ENCODE measurements at regions not wholly inside any gene's neighbourhood (a gene's known extent, or its start where the extent isn't known, plus 50 kb on each side); places are given as distances from the start of the nearest gene placed in this dataset.

GRCh38 chrX:49773993-49774392 lies 55.1 kb upstream of the PAGE4 start:
- TF ChIP-seq NRF1 (IDR thresholded peaks at IDR 0.05; ENCODE audit: low read depth, low read length) (no peak), SIN3A (conservative IDR thresholded peaks at IDR 0.05 in 1 of 2, IDR thresholded peaks at IDR 0.05 in 1 of 2; ENCODE audit: low read depth in 1 of 2, low read length in 2 of 2) (no peak), YY1 (IDR thresholded peaks at IDR 0.05; ENCODE audit: low read depth, low read length) (no peak), HDAC2 (IDR thresholded peaks at IDR 0.05; ENCODE audit: borderline replicate concordance in 1 of 2, low read depth in 2 of 2, low read length in 2 of 2) (no peak), SP1 (IDR thresholded peaks at IDR 0.05; ENCODE audit: low read depth, low read length) (no peak), FOSL1 (IDR thresholded peaks at IDR 0.05; ENCODE audit: insufficient read depth, low read depth, low read length) (no peak)
- no peaks in the 10 kb centered on the region for H3K27me3 ChIP-seq (replicated peaks in 1 of 4; ENCODE audit: control insufficient read depth in 3 of 4, extremely low read depth in 1 of 4, insufficient read depth in 3 of 4, low read length in 3 of 4)

More at GRCh38 chrX:49773993-49774392, 55.1 kb upstream of the PAGE4 start:
- no peak overlapping the region for H2BK20ac ChIP-seq (ENCODE audit: low read length)
- no peak overlapping the region for H2BK5ac ChIP-seq (ENCODE audit: low read depth, low read length)
- no peak overlapping the region for H2BK12ac ChIP-seq (ENCODE audit: low read depth, low read length)
- no peaks in the 10 kb centered on the region for H3K79me1 ChIP-seq (ENCODE audit: low read depth, low read length)
- no peak overlapping the region for H3K23ac ChIP-seq (ENCODE audit: insufficient read length)
- no peak overlapping the region for H2AFZ ChIP-seq (ENCODE audit: low read length)
- H4K8ac ChIP-seq (ENCODE audit: extremely low read depth, insufficient read depth, low read length) = no peak overlapping the region
- no peak overlapping the region for H4K5ac ChIP-seq (ENCODE audit: insufficient read length, low read depth, low read length)
- WGBS, 2 experiments (ENCODE audit: extremely low coverage in 1 of 2, insufficient coverage in 1 of 2, insufficient read length in 1 of 2, insufficient replicate concordance in 2 of 2, low coverage in 1 of 2, low lambda C conversion rate in 2 of 2, missing lambda C conversion rate in 1 of 2) = 100% methylated on average over 2 of the region's 2 CpGs; no CpG with 5 or more reads in 1 of the 2 experiments
- no peak overlapping the region for H3K4me3 ChIP-seq (ENCODE audit: extremely low read depth in 1 of 4, insufficient read depth in 2 of 4, low read depth in 3 of 4, low read length in 4 of 4)
- no peak overlapping the region for H3K9ac ChIP-seq (replicated peaks in 1 of 4; ENCODE audit: extremely low read depth in 1 of 4, low read depth in 3 of 4, low read length in 3 of 4)
- ChIA-PET CTCF (ENCODE audit: partially characterized antibody) (interaction anchor here (2.2 kb wide), 1 partner anchor 12 kb away, joined by 5 read pairs; no protein-coding TSS in a partner anchor), POLR2A (ENCODE audit: partially characterized antibody) (no interaction called here)
- H3K23me2 ChIP-seq (ENCODE audit: low read depth, low read length) = no peaks in the 10 kb centered on the region
- H3K4ac ChIP-seq (replicated peaks; ENCODE audit: insufficient read length, low read depth, low read length) = no peak overlapping the region
- H4K20me1 ChIP-seq (replicated peaks in 1 of 2; ENCODE audit: control insufficient read depth in 1 of 2, insufficient read depth in 2 of 2, low read length in 2 of 2) = no peaks in the 10 kb centered on the region
- H3K36me3 ChIP-seq (ENCODE audit: control insufficient read depth in 2 of 4, insufficient read depth in 4 of 4, low read length in 3 of 4) = no peaks in the 10 kb centered on the region
- FAIRE-seq (no peak), DNase-seq (ENCODE audit: low read depth in 1 of 2, low spot score in 2 of 2) (no peak)
- no peak overlapping the region for H3K14ac ChIP-seq (ENCODE audit: insufficient read length)
- H2BK15ac ChIP-seq (ENCODE audit: low read length) = no peak overlapping the region
- no peaks in the 10 kb centered on the region for H3K79me2 ChIP-seq (ENCODE audit: control insufficient read depth in 1 of 2, insufficient read depth in 2 of 2, low read length in 2 of 2)
- no peak overlapping the region for H3K4me2 ChIP-seq (ENCODE audit: insufficient read depth in 1 of 2, low read depth in 2 of 2, low read length in 2 of 2)
- H3K4me1 ChIP-seq (replicated peaks in 1 of 4; ENCODE audit: control insufficient read depth in 3 of 4, insufficient read depth in 4 of 4, low read length in 3 of 4) = no peaks in the 10 kb centered on the region
- no peak overlapping the region for H2AK5ac ChIP-seq (ENCODE audit: low read depth, low read length)
- H3K9me3 ChIP-seq (ENCODE audit: insufficient read depth in 2 of 2, low read depth in 1 of 2, low read length in 1 of 2) = no peaks in the 10 kb centered on the region
- H3K56ac ChIP-seq (replicated peaks; ENCODE audit: insufficient read length, low read depth, low read length) = no peak overlapping the region
- no peak overlapping the region for H3K27ac ChIP-seq (ENCODE audit: low read depth, low read length)
- no peak overlapping the region for H3K18ac ChIP-seq (ENCODE audit: extremely low read depth, low read length)
- no peak overlapping the region for H4K91ac ChIP-seq (replicated peaks; ENCODE audit: insufficient read length, low read length)
- H2BK120ac ChIP-seq (replicated peaks; ENCODE audit: low read depth, low read length) = no peak overlapping the region

Measured in H1 (cell line).